ENCODE measurements at regions not wholly inside any gene's neighbourhood (a gene's known extent, or its start where the extent isn't known, plus 50 kb on each side); places are given as distances from the start of the nearest gene placed in this dataset.
"Not testable (repeated sequence)": the region's sequence is repeated elsewhere in the genome, so short reads cannot be mapped to it uniquely, and the experiment has no call there.

GRCh38 chr13:21890220-21890619, 219.3 kb downstream of the FGF9 start:
- TF ChIP-seq CEBPB (IDR thresholded peaks at IDR 0.05; ENCODE audit: low read depth); SIN3A (IDR thresholded peaks at IDR 0.05; ENCODE audit: low read depth); POLR2A (IDR thresholded peaks at IDR 0.05; ENCODE audit: borderline replicate concordance, extremely low read depth, insufficient read depth, insufficient read length); EZH2 (IDR thresholded peaks at IDR 0.05); EZH2phosphoT487 (IDR thresholded peaks at IDR 0.05; ENCODE audit: borderline replicate concordance); CTCF (IDR thresholded peaks at IDR 0.05 in 2 of 3, conservative IDR thresholded peaks at IDR 0.05 in 1 of 3; ENCODE audit: borderline replicate concordance in 1 of 3, insufficient read depth in 1 of 3, low read depth in 2 of 3, low read length in 2 of 3); FOSL1 (IDR thresholded peaks at IDR 0.05; ENCODE audit: low read depth); ATF3 (IDR thresholded peaks at IDR 0.05): not testable (repeated sequence)

All from HCT116 (cell line).